SK-N-SH (cell line): ENCODE measurements at regions not wholly inside any gene's neighbourhood (a gene's known extent, or its start where the extent isn't known, plus 50 kb on each side); places are given as distances from the start of the nearest gene placed in this dataset.

Experiments
- EP300 ChIP-seq, 2 experiments: IDR thresholded peaks; 2 replicates each; pipeline versions ENCODE4 v1.4.0 to v1.6.1; 2012; ENCODE audit warnings: borderline replicate concordance in 1 of 2, low read depth in 1 of 2, low read length in 1 of 2
- FOXJ3 ChIP-seq: sonication (generic); formaldehyde crosslinking; IDR thresholded peaks from 2 replicates; pipeline ENCODE4 v1.5.1; 2020; ENCODE audit warnings: mild to moderate bottlenecking, missing genetic modification reagents
- FOXM1 ChIP-seq: IDR thresholded peaks from 2 replicates; pipeline ENCODE4 v1.4.0; 2012; ENCODE audit warnings: low read depth, mild to moderate bottlenecking
- GABPA ChIP-seq: IDR thresholded peaks from 2 replicates; pipeline ENCODE4 v1.4.0; 2012; ENCODE audit warnings: low read depth, mild to moderate bottlenecking
- JUND ChIP-seq: IDR thresholded peaks from 2 replicates; pipeline ENCODE4 v1.4.0; 2012
- POLR2AphosphoS5 ChIP-seq: IDR thresholded peaks from 2 replicates; pipeline ENCODE4 v1.6.1; 2012; ENCODE audit warnings: low read depth, low read length
- RFX5 ChIP-seq: IDR thresholded peaks from 2 replicates; pipeline ENCODE4 v1.6.1; 2012; ENCODE audit warnings: mild to moderate bottlenecking, improper control_type of control experiment, low read length
- TAF1 ChIP-seq: IDR thresholded peaks from 2 replicates; pipeline ENCODE4 v1.6.1; 2012; ENCODE audit warnings: low read depth, mild to moderate bottlenecking, low read length, moderate library complexity, borderline replicate concordance
- TF ChIP-seq, protein P1 (sequence below): fragments of 200-600 bp; sonication (generic); IDR thresholded peaks from 2 replicates; pipeline ENCODE4 v1.6.1; 2017; ENCODE audit warnings: antibody characterized with exemption, mild to moderate bottlenecking, moderate library complexity
- TF ChIP-seq, protein P2 (sequence below): IDR thresholded peaks from 2 replicates; pipeline ENCODE4 v1.6.1; 2012; ENCODE audit warnings: mild to moderate bottlenecking, low read depth, low read length, moderate library complexity

DNA sequence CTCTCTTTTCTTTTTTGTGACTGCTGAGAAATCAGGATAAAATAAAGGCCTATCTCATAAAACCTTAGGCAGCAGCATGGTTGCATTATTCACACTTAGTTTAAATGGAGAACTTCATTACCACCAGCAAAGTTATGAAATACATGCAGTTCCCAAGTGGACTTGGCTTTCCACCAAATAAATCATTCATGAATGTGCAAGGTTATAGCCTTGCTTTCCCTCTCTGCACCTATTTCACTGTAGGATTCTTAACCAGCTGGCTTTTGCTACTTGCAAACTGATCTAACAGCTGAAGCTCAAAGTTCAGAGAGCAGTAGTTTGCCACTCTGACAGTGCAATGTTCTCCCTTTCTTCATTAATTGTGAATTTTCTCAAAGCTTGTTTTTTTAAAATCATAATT, 140.1 kb upstream of the SMIM31 start:
- no peak for TF ChIP-seq POLR2AphosphoS5
- TF ChIP-seq, protein P1, sequence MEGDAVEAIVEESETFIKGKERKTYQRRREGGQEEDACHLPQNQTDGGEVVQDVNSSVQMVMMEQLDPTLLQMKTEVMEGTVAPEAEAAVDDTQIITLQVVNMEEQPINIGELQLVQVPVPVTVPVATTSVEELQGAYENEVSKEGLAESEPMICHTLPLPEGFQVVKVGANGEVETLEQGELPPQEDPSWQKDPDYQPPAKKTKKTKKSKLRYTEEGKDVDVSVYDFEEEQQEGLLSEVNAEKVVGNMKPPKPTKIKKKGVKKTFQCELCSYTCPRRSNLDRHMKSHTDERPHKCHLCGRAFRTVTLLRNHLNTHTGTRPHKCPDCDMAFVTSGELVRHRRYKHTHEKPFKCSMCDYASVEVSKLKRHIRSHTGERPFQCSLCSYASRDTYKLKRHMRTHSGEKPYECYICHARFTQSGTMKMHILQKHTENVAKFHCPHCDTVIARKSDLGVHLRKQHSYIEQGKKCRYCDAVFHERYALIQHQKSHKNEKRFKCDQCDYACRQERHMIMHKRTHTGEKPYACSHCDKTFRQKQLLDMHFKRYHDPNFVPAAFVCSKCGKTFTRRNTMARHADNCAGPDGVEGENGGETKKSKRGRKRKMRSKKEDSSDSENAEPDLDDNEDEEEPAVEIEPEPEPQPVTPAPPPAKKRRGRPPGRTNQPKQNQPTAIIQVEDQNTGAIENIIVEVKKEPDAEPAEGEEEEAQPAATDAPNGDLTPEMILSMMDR = no peak
- no peak for TF ChIP-seq RFX5
- no peak for TF ChIP-seq FOXJ3 (CRISPR knock-in tag)
- no peak for TF ChIP-seq FOXM1
- TF ChIP-seq GABPA = no peak
- TF ChIP-seq, protein P2, sequence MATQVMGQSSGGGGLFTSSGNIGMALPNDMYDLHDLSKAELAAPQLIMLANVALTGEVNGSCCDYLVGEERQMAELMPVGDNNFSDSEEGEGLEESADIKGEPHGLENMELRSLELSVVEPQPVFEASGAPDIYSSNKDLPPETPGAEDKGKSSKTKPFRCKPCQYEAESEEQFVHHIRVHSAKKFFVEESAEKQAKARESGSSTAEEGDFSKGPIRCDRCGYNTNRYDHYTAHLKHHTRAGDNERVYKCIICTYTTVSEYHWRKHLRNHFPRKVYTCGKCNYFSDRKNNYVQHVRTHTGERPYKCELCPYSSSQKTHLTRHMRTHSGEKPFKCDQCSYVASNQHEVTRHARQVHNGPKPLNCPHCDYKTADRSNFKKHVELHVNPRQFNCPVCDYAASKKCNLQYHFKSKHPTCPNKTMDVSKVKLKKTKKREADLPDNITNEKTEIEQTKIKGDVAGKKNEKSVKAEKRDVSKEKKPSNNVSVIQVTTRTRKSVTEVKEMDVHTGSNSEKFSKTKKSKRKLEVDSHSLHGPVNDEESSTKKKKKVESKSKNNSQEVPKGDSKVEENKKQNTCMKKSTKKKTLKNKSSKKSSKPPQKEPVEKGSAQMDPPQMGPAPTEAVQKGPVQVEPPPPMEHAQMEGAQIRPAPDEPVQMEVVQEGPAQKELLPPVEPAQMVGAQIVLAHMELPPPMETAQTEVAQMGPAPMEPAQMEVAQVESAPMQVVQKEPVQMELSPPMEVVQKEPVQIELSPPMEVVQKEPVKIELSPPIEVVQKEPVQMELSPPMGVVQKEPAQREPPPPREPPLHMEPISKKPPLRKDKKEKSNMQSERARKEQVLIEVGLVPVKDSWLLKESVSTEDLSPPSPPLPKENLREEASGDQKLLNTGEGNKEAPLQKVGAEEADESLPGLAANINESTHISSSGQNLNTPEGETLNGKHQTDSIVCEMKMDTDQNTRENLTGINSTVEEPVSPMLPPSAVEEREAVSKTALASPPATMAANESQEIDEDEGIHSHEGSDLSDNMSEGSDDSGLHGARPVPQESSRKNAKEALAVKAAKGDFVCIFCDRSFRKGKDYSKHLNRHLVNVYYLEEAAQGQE = no peak
- no peak for TF ChIP-seq JUND
- TF ChIP-seq EP300 (IDR thresholded peaks at IDR 0.05; ENCODE audit: borderline replicate concordance in 1 of 2, low read depth in 1 of 2, low read length in 1 of 2) = no peak
- no peak for TF ChIP-seq TAF1
